OCI-LY7 (cell line): ENCODE measurements at regions not wholly inside any gene's neighbourhood (a gene's known extent, or its start where the extent isn't known, plus 50 kb on each side); places are given as distances from the start of the nearest gene placed in this dataset.
"Not testable (repeated sequence)": the region's sequence is repeated elsewhere in the genome, so short reads cannot be mapped to it uniquely, and the experiment has no call there.

Source experiments
- EZH2phosphoT487 ChIP-seq: fragments of 200-600 bp; sonication (generic); IDR thresholded peaks from 2 replicates; pipeline ENCODE4 v1.6.1; 2018; ENCODE audit warnings: low read depth, borderline replicate concordance, mild to moderate bottlenecking, mixed run types, antibody characterized with exemption, low read length, moderate library complexity, mixed read lengths
- TF ChIP-seq, protein P1 (sequence below): fragments of 200-600 bp; sonication (generic); conservative IDR thresholded peaks from 2 replicates; pipeline ENCODE4 v1.5.1; 2014; ENCODE audit warnings: mild to moderate bottlenecking, antibody characterized with exemption, low read length, moderate library complexity, mixed read lengths

- TF ChIP-seq, protein P1, sequence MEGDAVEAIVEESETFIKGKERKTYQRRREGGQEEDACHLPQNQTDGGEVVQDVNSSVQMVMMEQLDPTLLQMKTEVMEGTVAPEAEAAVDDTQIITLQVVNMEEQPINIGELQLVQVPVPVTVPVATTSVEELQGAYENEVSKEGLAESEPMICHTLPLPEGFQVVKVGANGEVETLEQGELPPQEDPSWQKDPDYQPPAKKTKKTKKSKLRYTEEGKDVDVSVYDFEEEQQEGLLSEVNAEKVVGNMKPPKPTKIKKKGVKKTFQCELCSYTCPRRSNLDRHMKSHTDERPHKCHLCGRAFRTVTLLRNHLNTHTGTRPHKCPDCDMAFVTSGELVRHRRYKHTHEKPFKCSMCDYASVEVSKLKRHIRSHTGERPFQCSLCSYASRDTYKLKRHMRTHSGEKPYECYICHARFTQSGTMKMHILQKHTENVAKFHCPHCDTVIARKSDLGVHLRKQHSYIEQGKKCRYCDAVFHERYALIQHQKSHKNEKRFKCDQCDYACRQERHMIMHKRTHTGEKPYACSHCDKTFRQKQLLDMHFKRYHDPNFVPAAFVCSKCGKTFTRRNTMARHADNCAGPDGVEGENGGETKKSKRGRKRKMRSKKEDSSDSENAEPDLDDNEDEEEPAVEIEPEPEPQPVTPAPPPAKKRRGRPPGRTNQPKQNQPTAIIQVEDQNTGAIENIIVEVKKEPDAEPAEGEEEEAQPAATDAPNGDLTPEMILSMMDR = not testable (repeated sequence)
- not testable (repeated sequence) for TF ChIP-seq EZH2phosphoT487
Measured at GRCh38 chr1:90348459-90348858, 353.5 kb downstream of the ZNF326 start.
